ENCODE measurements at regions not wholly inside any gene's neighbourhood (a gene's known extent, or its start where the extent isn't known, plus 50 kb on each side); places are given as distances from the start of the nearest gene placed in this dataset.
A peak's percentile ranks its signal among the peaks of the same experiment; 100 is the strongest.

DNA sequence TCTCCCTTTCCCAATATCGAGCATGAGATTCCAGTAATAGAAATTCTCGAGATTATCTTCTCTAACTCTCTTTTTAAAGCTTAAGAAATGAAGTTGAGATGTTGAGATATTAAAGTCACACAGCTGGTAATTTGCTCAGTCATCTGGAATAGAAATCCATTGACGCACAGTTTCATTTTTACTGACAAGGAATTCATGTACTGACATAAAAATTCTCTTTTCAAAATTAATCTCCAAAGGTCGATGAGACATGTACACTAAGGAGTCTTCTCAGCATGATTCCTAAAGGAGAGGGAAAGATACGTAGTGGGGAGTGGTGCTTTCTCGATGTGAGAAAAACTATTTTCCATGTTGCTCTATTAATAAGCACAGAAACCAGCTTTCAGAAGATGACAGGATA is 1639.5 kb upstream of the MIR17HG start (continued):
- TF ChIP-seq, protein P1, sequence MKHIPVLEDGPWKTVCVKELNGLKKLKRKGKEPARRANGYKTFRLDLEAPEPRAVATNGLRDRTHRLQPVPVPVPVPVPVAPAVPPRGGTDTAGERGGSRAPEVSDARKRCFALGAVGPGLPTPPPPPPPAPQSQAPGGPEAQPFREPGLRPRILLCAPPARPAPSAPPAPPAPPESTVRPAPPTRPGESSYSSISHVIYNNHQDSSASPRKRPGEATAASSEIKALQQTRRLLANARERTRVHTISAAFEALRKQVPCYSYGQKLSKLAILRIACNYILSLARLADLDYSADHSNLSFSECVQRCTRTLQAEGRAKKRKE (CRISPR knock-in tag; IDR thresholded peaks at IDR 0.05; ENCODE audit: low read depth): no peak

DNA sequence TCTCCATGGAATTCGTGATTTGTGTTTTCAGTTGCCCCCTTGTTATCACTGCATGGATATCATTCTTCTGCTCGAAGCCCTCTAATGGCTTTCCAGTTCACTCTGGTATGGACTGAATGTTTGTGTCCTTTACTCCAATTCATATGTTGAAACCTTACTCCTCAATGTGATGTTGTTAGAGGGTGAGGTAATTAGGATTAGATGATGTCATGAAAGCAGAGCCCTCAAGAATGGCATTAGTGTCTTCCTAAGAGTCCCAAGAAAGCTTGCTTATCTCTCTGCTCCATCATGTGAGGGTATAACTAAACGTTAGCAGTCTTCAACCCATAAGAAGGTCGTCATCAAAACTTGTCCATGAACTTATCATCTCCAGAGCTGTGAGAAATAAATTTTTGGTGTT is 1626.3 kb upstream of the MIR17HG start:
- DNase-seq (ENCODE audit: low read depth in 1 of 2, low spot score in 1 of 2) (no peak), FAIRE-seq (no peak), ATAC-seq (no peak)
- ChIA-PET CTCF (no interaction called here), POLR2A (no interaction called here)
- no peak overlapping the region for H3K27ac ChIP-seq
- H3K4me1 ChIP-seq: no peaks in the 10 kb centered on the region
- no peak overlapping the region for H3K4me2 ChIP-seq
- WGBS (ENCODE audit: missing lambda C conversion rate): 29% methylated on average over 4 of the region's 4 CpGs
- TF ChIP-seq MYC (IDR thresholded peaks at IDR 0.05; ENCODE audit: borderline replicate concordance, low read length): no peak
- TF ChIP-seq, protein P2, sequence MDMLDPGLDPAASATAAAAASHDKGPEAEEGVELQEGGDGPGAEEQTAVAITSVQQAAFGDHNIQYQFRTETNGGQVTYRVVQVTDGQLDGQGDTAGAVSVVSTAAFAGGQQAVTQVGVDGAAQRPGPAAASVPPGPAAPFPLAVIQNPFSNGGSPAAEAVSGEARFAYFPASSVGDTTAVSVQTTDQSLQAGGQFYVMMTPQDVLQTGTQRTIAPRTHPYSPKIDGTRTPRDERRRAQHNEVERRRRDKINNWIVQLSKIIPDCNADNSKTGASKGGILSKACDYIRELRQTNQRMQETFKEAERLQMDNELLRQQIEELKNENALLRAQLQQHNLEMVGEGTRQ (IDR thresholded peaks at IDR 0.05): no peak
- TF ChIP-seq POLR2AphosphoS2 (conservative IDR thresholded peaks at IDR 0.05; ENCODE audit: low read length): no peak
- H3K4me3 ChIP-seq: no peak overlapping the region
- H3K9me3 ChIP-seq: no peaks in the 10 kb centered on the region

DNA sequence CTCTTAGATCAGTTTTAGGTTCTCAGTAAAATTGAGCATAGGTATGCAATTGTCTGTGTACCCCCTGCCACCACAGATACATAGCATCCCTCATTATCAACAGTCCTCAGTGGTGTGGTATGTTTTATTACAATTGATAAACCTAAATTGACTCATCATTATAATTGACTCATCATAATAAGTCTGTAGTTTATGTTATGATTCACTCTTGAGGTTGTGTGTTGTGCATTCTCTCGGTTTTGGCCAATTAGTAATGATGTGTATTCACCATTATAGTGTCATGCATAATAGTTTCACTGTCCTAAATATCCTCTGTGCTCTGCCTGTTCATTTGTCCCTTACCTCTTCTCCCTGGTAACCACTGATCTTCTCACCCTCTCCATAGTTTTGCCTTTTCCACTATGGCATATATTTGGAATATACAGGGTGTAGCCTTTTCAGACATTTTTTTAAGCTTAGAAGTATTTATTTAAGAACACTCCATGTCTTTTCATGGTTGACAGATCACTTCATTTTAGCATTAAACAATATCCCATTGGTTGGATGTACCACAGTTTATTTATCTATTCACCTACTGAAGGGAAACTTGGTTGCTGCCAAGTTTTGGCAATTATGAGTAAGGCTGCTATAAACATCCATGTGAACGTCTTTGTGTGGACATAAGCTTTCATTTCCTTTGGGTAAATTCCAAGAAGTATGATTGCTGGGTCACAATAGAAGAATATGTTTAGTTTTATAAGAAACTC is 1620.6 kb upstream of the MIR17HG start:
- no peak for FAIRE-seq
- Histone ChIP-seq H3K27ac (no peak overlapping the region), H3K9me3 (no peaks in the 10 kb centered on the region), H3K4me3 (no peak overlapping the region), H3K4me2 (no peak overlapping the region), H3K4me1 (no peaks in the 10 kb centered on the region)
- no peak for TF ChIP-seq ZC3H11A (IDR thresholded peaks at IDR 0.05)
- no peak for TF ChIP-seq BHLHE40 (IDR thresholded peaks at IDR 0.05; ENCODE audit: low read depth, low read length)
- TF ChIP-seq SREBF2 (IDR thresholded peaks at IDR 0.05): no peak
- TF ChIP-seq, protein P3, sequence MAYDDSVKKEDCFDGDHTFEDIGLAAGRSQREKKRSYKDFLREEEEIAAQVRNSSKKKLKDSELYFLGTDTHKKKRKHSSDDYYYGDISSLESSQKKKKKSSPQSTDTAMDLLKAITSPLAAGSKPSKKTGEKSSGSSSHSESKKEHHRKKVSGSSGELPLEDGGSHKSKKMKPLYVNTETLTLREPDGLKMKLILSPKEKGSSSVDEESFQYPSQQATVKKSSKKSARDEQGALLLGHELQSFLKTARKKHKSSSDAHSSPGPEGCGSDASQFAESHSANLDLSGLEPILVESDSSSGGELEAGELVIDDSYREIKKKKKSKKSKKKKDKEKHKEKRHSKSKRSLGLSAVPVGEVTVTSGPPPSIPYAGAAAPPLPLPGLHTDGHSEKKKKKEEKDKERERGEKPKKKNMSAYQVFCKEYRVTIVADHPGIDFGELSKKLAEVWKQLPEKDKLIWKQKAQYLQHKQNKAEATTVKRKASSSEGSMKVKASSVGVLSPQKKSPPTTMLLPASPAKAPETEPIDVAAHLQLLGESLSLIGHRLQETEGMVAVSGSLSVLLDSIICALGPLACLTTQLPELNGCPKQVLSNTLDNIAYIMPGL (CRISPR knock-in tag; IDR thresholded peaks at IDR 0.05; ENCODE audit: borderline replicate concordance): no peak
- TF ChIP-seq KDM5A (IDR thresholded peaks at IDR 0.05): no peak
- TF ChIP-seq, protein P4, sequence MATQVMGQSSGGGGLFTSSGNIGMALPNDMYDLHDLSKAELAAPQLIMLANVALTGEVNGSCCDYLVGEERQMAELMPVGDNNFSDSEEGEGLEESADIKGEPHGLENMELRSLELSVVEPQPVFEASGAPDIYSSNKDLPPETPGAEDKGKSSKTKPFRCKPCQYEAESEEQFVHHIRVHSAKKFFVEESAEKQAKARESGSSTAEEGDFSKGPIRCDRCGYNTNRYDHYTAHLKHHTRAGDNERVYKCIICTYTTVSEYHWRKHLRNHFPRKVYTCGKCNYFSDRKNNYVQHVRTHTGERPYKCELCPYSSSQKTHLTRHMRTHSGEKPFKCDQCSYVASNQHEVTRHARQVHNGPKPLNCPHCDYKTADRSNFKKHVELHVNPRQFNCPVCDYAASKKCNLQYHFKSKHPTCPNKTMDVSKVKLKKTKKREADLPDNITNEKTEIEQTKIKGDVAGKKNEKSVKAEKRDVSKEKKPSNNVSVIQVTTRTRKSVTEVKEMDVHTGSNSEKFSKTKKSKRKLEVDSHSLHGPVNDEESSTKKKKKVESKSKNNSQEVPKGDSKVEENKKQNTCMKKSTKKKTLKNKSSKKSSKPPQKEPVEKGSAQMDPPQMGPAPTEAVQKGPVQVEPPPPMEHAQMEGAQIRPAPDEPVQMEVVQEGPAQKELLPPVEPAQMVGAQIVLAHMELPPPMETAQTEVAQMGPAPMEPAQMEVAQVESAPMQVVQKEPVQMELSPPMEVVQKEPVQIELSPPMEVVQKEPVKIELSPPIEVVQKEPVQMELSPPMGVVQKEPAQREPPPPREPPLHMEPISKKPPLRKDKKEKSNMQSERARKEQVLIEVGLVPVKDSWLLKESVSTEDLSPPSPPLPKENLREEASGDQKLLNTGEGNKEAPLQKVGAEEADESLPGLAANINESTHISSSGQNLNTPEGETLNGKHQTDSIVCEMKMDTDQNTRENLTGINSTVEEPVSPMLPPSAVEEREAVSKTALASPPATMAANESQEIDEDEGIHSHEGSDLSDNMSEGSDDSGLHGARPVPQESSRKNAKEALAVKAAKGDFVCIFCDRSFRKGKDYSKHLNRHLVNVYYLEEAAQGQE (IDR thresholded peaks at IDR 0.05): no peak
- no peak for TF ChIP-seq NFE2L2 (conservative IDR thresholded peaks at IDR 0.05; ENCODE audit: low read length)
- TF ChIP-seq, protein P5, sequence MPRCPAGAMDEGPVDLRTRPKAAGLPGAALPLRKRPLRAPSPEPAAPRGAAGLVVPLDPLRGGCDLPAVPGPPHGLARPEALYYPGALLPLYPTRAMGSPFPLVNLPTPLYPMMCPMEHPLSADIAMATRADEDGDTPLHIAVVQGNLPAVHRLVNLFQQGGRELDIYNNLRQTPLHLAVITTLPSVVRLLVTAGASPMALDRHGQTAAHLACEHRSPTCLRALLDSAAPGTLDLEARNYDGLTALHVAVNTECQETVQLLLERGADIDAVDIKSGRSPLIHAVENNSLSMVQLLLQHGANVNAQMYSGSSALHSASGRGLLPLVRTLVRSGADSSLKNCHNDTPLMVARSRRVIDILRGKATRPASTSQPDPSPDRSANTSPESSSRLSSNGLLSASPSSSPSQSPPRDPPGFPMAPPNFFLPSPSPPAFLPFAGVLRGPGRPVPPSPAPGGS (IDR thresholded peaks at IDR 0.05): no peak
- no peak for TF ChIP-seq FOSL2 (IDR thresholded peaks at IDR 0.05)
- TF ChIP-seq FOSL2 (CRISPR knock-in tag; IDR thresholded peaks at IDR 0.05): peak; percentile 6; the same call in 1 of the 2 replicates
- peak in 1 of 2 experiments; percentile 22 for DNase-seq (ENCODE audit: low read depth in 1 of 2, low spot score in 1 of 2)
- 2% methylated on average over 2 of the region's 2 CpGs for WGBS (ENCODE audit: missing lambda C conversion rate)
- ChIA-PET CTCF (no interaction called here), POLR2A (no interaction called here)
- ATAC-seq: no peak
